H9 (cell line): ENCODE measurements at regions not wholly inside any gene's neighbourhood (a gene's known extent, or its start where the extent isn't known, plus 50 kb on each side); places are given as distances from the start of the nearest gene placed in this dataset.

ENCODE experiments used
- DNase-seq: peaks from one replicate; pipeline ENCODE4 v3.0.0-alpha.2; 2017
- H2AFZ ChIP-seq: one replicate; pipeline ENCODE4 v1.6.1; 2013; ENCODE audit warnings: mild to moderate bottlenecking, low read length, control low read depth, moderate library complexity
- H2AK5ac ChIP-seq: 2 replicates; pipeline ENCODE4 v1.6.1; 2013; ENCODE audit warnings: low read length, control low read depth, mixed read lengths; ENCODE audit not compliant: insufficient read length
- H2BK120ac ChIP-seq: one replicate; pipeline ENCODE4 v1.6.1; 2013; ENCODE audit warnings: low read depth, mild to moderate bottlenecking, low read length, control low read depth, inconsistent platforms; ENCODE audit not compliant: poor library complexity, severe bottlenecking
- H2BK12ac ChIP-seq: 2 replicates; pipeline ENCODE4 v1.6.1; 2013; ENCODE audit warnings: low read length, control low read depth, mixed read lengths, low read depth; ENCODE audit not compliant: insufficient read length
- H2BK15ac ChIP-seq: 2 replicates; pipeline ENCODE4 v1.6.1; 2013; ENCODE audit warnings: low read depth, low read length, control low read depth
- H2BK20ac ChIP-seq: one replicate; pipeline ENCODE4 v1.6.1; 2013; ENCODE audit warnings: low read depth, mild to moderate bottlenecking, low read length, control low read depth, inconsistent platforms; ENCODE audit not compliant: poor library complexity, severe bottlenecking
- H2BK5ac ChIP-seq: 2 replicates; pipeline ENCODE4 v1.6.1; 2013; ENCODE audit warnings: low read length, control low read depth, mixed read lengths; ENCODE audit not compliant: insufficient read length
- H3K14ac ChIP-seq: 2 replicates; pipeline ENCODE4 v1.6.1; 2013; ENCODE audit warnings: low read length, control low read depth; ENCODE audit not compliant: insufficient read depth
- H3K18ac ChIP-seq: 2 replicates; pipeline ENCODE4 v1.6.1; 2013; ENCODE audit warnings: low read depth, mild to moderate bottlenecking, mixed read lengths, low read length, control low read depth; ENCODE audit not compliant: insufficient read length
- H3K23ac ChIP-seq: 2 replicates; pipeline ENCODE4 v1.6.1; 2013; ENCODE audit warnings: low read length, control low read depth, mixed read lengths, low read depth; ENCODE audit not compliant: insufficient read length
- H3K23me2 ChIP-seq: 2 replicates; pipeline ENCODE4 v1.6.1; 2013; ENCODE audit warnings: low read depth, mild to moderate bottlenecking, mixed read lengths, low read length, control low read depth; ENCODE audit not compliant: insufficient read length, poor library complexity, severe bottlenecking
- H3K27ac ChIP-seq: 2 replicates; pipeline ENCODE4 v1.5.1; 2013; ENCODE audit warnings: low read length, control low read depth, mixed read lengths, low read depth; ENCODE audit not compliant: insufficient read length
- H3K27me3 ChIP-seq: 2 replicates; pipeline ENCODE4 v1.6.1; 2013; ENCODE audit warnings: low read length, control low read depth, inconsistent platforms; ENCODE audit not compliant: insufficient read depth
- H3K4ac ChIP-seq: 2 replicates; pipeline ENCODE4 v1.6.1; 2013; ENCODE audit warnings: low read depth, mild to moderate bottlenecking, control low read depth, inconsistent platforms, low read length, moderate library complexity
- H3K4me1 ChIP-seq: 2 replicates; pipeline ENCODE4 v1.6.1; 2013; ENCODE audit warnings: low read length, control low read depth, inconsistent platforms; ENCODE audit not compliant: insufficient read depth
- H3K4me2 ChIP-seq: 2 replicates; pipeline ENCODE4 v1.6.1; 2013; ENCODE audit warnings: low read length, control low read depth, mixed read lengths; ENCODE audit not compliant: insufficient read length, insufficient read depth
- H3K56ac ChIP-seq: 2 replicates; pipeline ENCODE4 v1.6.1; 2013; ENCODE audit warnings: low read depth, mild to moderate bottlenecking, mixed read lengths, low read length, control low read depth; ENCODE audit not compliant: insufficient read length
- H3K79me1 ChIP-seq: 2 replicates; pipeline ENCODE4 v1.6.1; 2013; ENCODE audit warnings: low read depth, mild to moderate bottlenecking, moderate library complexity, low read length, control low read depth, inconsistent platforms; ENCODE audit not compliant: insufficient read depth, poor library complexity, severe bottlenecking
- H3K79me2 ChIP-seq: 2 replicates; pipeline ENCODE4 v1.6.1; 2013; ENCODE audit warnings: low read length, control low read depth, inconsistent platforms; ENCODE audit not compliant: insufficient read depth
- H3K9ac ChIP-seq: 2 replicates; pipeline ENCODE4 v1.6.1; 2013; ENCODE audit warnings: low read length, control low read depth, mixed read lengths; ENCODE audit not compliant: insufficient read length; ENCODE audit errors: extremely low read depth
- H3K9me3 ChIP-seq: one replicate; pipeline ENCODE4 v1.6.1; 2013; ENCODE audit warnings: low read depth, low read length, inconsistent platforms; ENCODE audit not compliant: control insufficient read depth
- H3T11ph ChIP-seq: one replicate; pipeline ENCODE4 v1.6.1; 2013; ENCODE audit warnings: mild to moderate bottlenecking, low read length, control low read depth, inconsistent platforms
- H4K20me1 ChIP-seq: one replicate; pipeline ENCODE4 v1.6.1; 2013; ENCODE audit not compliant: control insufficient read depth, insufficient read length, insufficient read depth
- H4K5ac ChIP-seq: 2 replicates; pipeline ENCODE4 v1.6.1; 2013; ENCODE audit warnings: low read depth, mild to moderate bottlenecking, mixed read lengths, low read length, control low read depth; ENCODE audit not compliant: insufficient read length
- H4K8ac ChIP-seq: replicated peaks from 2 replicates; pipeline ENCODE4 v1.6.1; 2013; ENCODE audit warnings: low read length, control low read depth, mixed read lengths, low read depth; ENCODE audit not compliant: insufficient read length
- H4K91ac ChIP-seq: 2 replicates; pipeline ENCODE4 v1.6.1; 2013; ENCODE audit warnings: low read depth, mild to moderate bottlenecking, moderate library complexity, mixed read lengths, low read length, control low read depth; ENCODE audit not compliant: insufficient read length
- H3K27ac Mint-ChIP-seq, 3 experiments: 2 replicates in 2 of 3; 3 replicates in 1 of 3; pipeline ENCODE4 v1.8.0; 2020 to 2021; ENCODE audit warnings: mixed read lengths in 3 of 3, mild to moderate bottlenecking in 1 of 3, moderate library complexity in 1 of 3
- H3K27me3 Mint-ChIP-seq: 2 replicates; pipeline ENCODE4 v1.8.0; 2021; ENCODE audit warnings: low read depth, mild to moderate bottlenecking, moderate library complexity, mixed read lengths
- H3K36me3 Mint-ChIP-seq, 3 experiments: 2 replicates in 2 of 3; 3 replicates in 1 of 3; pipeline ENCODE4 v1.8.0; 2020 to 2021; ENCODE audit warnings: low read depth in 3 of 3, mixed read lengths in 3 of 3; ENCODE audit not compliant: insufficient read depth in 1 of 3
- H3K4me1 Mint-ChIP-seq, 2 experiments: 2 replicates each; pipeline ENCODE4 v1.8.0; 2020; ENCODE audit warnings: mixed read lengths in 2 of 2
- H3K4me3 Mint-ChIP-seq, 2 experiments: 2 replicates in 1 of 2; 3 replicates in 1 of 2; pipeline ENCODE4 v1.8.0; 2020 to 2021; ENCODE audit warnings: mild to moderate bottlenecking in 2 of 2, mixed read lengths in 2 of 2, moderate library complexity in 1 of 2
- H3K9me3 Mint-ChIP-seq, 2 experiments: 2 replicates in 1 of 2; 3 replicates in 1 of 2; pipeline ENCODE4 v1.8.0; 2020; ENCODE audit warnings: mild to moderate bottlenecking in 2 of 2, mixed read lengths in 2 of 2, moderate library complexity in 1 of 2
- WGBS: extraction: QIAGEN DNeasy Blood & Tissue Kit; methylation state at CpG from one replicate; pipeline ENCODE4 v1.1.7; 2013; ENCODE audit warnings: missing lambda C conversion rate, low lambda C conversion rate, mixed read lengths; ENCODE audit not compliant: insufficient read length; ENCODE audit errors: extremely low coverage; 5-methylcytosine and 5-hydroxymethylcytosine counted together
- TF ChIP-seq, protein P1 (sequence below): fragments of 200-600 bp; sonication (generic); conservative IDR thresholded peaks from 3 replicates; pipeline ENCODE4 v1.8.0; 2021; ENCODE audit warnings: antibody characterized with exemption, mild to moderate bottlenecking

- no peak overlapping the region for H3K23ac ChIP-seq
- no peak overlapping the region for H4K91ac ChIP-seq
- no peaks in the 10 kb centered on the region for H3K79me2 ChIP-seq
- H3K27ac ChIP-seq, result no peak overlapping the region
- H3K14ac ChIP-seq, result no peak overlapping the region
- no peak overlapping the region for H3K4me3 Mint-ChIP-seq
- H4K5ac ChIP-seq, result no peak overlapping the region
- H3T11ph ChIP-seq, result no peak overlapping the region
- no peaks in the 10 kb centered on the region for H3K27me3 ChIP-seq
- no peak overlapping the region for H2BK12ac ChIP-seq
- peaks cover 0 to 2% of the 10 kb centered on the region in 2 experiments; a peak in 3 of 5 replicates for H3K9me3 Mint-ChIP-seq
- H3K4me1 Mint-ChIP-seq, result peaks cover 6 to 9% of the 10 kb centered on the region in 2 experiments
- H3K4me2 ChIP-seq, result no peak overlapping the region
- H4K20me1 ChIP-seq, result no peaks in the 10 kb centered on the region
- no peaks in the 10 kb centered on the region for H3K79me1 ChIP-seq
- no peak overlapping the region for H2BK20ac ChIP-seq
- no peak overlapping the region for H2BK5ac ChIP-seq
- no peak overlapping the region for H3K9ac ChIP-seq
- no peaks in the 10 kb centered on the region for H3K27me3 Mint-ChIP-seq
- H2BK15ac ChIP-seq, result no peak overlapping the region
- H3K23me2 ChIP-seq, result no peaks in the 10 kb centered on the region
- no peaks in the 10 kb centered on the region for H3K36me3 Mint-ChIP-seq
- H4K8ac ChIP-seq, result no peak overlapping the region
- H2BK120ac ChIP-seq, result no peak overlapping the region
- no peak overlapping the region for H3K18ac ChIP-seq
- H2AFZ ChIP-seq, result no peak overlapping the region
- no peak overlapping the region for H3K4ac ChIP-seq
- H3K9me3 ChIP-seq, result no peaks in the 10 kb centered on the region
- DNase-seq, result no peak
- H2AK5ac ChIP-seq, result no peak overlapping the region
- TF ChIP-seq, protein P1, sequence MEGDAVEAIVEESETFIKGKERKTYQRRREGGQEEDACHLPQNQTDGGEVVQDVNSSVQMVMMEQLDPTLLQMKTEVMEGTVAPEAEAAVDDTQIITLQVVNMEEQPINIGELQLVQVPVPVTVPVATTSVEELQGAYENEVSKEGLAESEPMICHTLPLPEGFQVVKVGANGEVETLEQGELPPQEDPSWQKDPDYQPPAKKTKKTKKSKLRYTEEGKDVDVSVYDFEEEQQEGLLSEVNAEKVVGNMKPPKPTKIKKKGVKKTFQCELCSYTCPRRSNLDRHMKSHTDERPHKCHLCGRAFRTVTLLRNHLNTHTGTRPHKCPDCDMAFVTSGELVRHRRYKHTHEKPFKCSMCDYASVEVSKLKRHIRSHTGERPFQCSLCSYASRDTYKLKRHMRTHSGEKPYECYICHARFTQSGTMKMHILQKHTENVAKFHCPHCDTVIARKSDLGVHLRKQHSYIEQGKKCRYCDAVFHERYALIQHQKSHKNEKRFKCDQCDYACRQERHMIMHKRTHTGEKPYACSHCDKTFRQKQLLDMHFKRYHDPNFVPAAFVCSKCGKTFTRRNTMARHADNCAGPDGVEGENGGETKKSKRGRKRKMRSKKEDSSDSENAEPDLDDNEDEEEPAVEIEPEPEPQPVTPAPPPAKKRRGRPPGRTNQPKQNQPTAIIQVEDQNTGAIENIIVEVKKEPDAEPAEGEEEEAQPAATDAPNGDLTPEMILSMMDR, result no peak
- no peak overlapping the region for H3K56ac ChIP-seq
- H3K4me1 ChIP-seq, result no peaks in the 10 kb centered on the region
- WGBS, result no CpG with 5 or more reads among the region's 5 CpGs
- no peak overlapping the region for H3K27ac Mint-ChIP-seq
Observed at GRCh38 chr4:141395919-141396318, 175.2 kb downstream of the ZNF330 start.
